Vagina (tissue), 2 donors: ENCODE measurements at regions not wholly inside any gene's neighbourhood (a gene's known extent, or its start where the extent isn't known, plus 50 kb on each side); places are given as distances from the start of the nearest gene placed in this dataset.

ENCODE experiments used
- POLR2AphosphoS5 ChIP-seq, 2 donors: sonication (generic); formaldehyde crosslinking; IDR thresholded peaks; one replicate each; pipeline ENCODE4 v1.9.0; 2017; ENCODE audit warnings: antibody characterized with exemption in 2 of 2, mild to moderate bottlenecking in 2 of 2, low read depth in 1 of 2; ENCODE audit not compliant: insufficient read depth in 1 of 2
- TF ChIP-seq, protein P1 (sequence below), 3 experiments: fragments of 450-650 bp in 2 of 3; fragments of 200-600 bp in 1 of 3; sonication (generic) in 1 of 3; IDR thresholded peaks; one replicate each; pipeline ENCODE4 v1.5.1; 2017 to 2019; ENCODE audit warnings: antibody characterized with exemption in 3 of 3, mild to moderate bottlenecking in 2 of 3, moderate library complexity in 2 of 3

GRCh38 chr21:20377250-20377649 lies 621.0 kb upstream of the NCAM2 start:
- TF ChIP-seq, protein P1, sequence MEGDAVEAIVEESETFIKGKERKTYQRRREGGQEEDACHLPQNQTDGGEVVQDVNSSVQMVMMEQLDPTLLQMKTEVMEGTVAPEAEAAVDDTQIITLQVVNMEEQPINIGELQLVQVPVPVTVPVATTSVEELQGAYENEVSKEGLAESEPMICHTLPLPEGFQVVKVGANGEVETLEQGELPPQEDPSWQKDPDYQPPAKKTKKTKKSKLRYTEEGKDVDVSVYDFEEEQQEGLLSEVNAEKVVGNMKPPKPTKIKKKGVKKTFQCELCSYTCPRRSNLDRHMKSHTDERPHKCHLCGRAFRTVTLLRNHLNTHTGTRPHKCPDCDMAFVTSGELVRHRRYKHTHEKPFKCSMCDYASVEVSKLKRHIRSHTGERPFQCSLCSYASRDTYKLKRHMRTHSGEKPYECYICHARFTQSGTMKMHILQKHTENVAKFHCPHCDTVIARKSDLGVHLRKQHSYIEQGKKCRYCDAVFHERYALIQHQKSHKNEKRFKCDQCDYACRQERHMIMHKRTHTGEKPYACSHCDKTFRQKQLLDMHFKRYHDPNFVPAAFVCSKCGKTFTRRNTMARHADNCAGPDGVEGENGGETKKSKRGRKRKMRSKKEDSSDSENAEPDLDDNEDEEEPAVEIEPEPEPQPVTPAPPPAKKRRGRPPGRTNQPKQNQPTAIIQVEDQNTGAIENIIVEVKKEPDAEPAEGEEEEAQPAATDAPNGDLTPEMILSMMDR (IDR thresholded peaks at IDR 0.05): no peak
- TF ChIP-seq POLR2AphosphoS5 (IDR thresholded peaks at IDR 0.05; ENCODE audit: insufficient read depth in 1 of 2, low read depth in 1 of 2): no peak
